GM13976 (cell line): ENCODE measurements at regions not wholly inside any gene's neighbourhood (a gene's known extent, or its start where the extent isn't known, plus 50 kb on each side); places are given as distances from the start of the nearest gene placed in this dataset.

Experiments
- DNase-seq: peaks from one replicate; pipeline ENCODE4 v3.0.0; 2012; ENCODE audit warnings: low spot score
- in situ Hi-C: fragments of 300-500 bp; cut with MboI; formaldehyde crosslinking; loops from one replicate; pipeline ENCODE4 v1.12.0; 2022; ENCODE audit warnings: low sequenced_read_pairs, mixed read lengths, inconsistent platforms; ENCODE audit not compliant: unreplicated experiment
- TF ChIP-seq, protein P1 (sequence below): IDR thresholded peaks from 2 replicates; pipeline ENCODE4 v1.5.1; 2012; ENCODE audit warnings: borderline replicate concordance, mild to moderate bottlenecking; ENCODE audit not compliant: insufficient read depth; ENCODE audit errors: extremely low read depth, missing control alignments, control extremely low read depth

DNA sequence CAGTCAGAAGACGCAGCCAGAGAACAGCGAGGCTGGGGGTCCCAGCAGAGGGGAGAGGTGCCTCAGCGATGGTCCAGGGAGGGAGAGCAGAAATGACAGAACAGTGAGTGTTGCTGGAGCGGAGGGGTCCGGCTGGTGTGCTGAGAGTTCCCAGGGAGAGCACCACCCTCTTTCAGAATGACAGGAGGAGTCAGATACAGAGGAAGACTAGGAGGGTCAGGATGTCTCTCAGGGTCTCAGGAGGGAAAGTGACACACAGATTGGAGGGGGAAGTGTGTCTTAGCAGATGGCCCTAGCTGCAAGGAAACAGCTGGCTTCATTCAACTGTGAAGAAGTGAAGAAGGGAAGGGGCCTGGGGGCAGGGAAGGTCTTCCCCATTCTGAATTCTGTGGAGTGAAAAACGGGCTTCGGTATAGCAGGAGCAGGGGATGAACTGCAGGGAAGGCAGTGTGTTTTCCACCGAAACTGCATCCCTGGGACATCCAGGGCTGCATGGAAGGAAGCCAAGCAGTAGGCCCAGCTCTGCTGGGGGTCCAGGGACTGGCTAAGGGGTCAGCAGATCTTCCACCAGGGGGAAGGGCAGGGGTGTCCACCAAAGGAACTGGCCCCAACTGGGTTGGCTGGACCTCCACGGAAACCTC, 90.0 kb upstream of the OTOS start:
- TF ChIP-seq, protein P1, sequence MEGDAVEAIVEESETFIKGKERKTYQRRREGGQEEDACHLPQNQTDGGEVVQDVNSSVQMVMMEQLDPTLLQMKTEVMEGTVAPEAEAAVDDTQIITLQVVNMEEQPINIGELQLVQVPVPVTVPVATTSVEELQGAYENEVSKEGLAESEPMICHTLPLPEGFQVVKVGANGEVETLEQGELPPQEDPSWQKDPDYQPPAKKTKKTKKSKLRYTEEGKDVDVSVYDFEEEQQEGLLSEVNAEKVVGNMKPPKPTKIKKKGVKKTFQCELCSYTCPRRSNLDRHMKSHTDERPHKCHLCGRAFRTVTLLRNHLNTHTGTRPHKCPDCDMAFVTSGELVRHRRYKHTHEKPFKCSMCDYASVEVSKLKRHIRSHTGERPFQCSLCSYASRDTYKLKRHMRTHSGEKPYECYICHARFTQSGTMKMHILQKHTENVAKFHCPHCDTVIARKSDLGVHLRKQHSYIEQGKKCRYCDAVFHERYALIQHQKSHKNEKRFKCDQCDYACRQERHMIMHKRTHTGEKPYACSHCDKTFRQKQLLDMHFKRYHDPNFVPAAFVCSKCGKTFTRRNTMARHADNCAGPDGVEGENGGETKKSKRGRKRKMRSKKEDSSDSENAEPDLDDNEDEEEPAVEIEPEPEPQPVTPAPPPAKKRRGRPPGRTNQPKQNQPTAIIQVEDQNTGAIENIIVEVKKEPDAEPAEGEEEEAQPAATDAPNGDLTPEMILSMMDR, result no peak
- in situ Hi-C loops, result loop anchor here (25.0 kb wide), 1 partner anchor 207 kb away; the partner anchor contains the start of gene GPC1
- DNase-seq, result peak; percentile 20

DNA sequence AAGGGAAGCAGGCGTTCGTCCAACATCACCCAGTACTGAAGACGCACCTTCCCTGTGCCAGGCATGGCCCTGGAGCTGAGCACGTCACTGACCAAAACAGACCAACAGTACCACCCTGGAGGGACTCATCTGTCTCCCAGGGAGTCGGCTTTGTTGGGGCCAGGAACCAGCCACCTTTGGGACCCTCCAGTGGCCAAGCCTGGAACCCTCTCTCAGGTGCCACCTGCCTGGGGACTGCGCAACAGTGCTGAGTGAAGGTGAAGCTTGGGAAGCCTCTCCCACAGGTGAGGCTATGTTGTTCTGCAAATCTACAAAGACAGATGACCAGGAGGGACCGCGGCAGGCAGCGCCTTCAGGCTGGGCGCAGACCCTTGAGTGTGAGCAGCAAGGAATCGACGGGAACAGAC, 91.4 kb upstream of the OTOS start:
- no peak for DNase-seq
- in situ Hi-C loops, result loop anchor here (25.0 kb wide), 1 partner anchor 205 kb away; the partner anchor contains the start of gene GPC1
- TF ChIP-seq, protein P1, result no peak

DNA sequence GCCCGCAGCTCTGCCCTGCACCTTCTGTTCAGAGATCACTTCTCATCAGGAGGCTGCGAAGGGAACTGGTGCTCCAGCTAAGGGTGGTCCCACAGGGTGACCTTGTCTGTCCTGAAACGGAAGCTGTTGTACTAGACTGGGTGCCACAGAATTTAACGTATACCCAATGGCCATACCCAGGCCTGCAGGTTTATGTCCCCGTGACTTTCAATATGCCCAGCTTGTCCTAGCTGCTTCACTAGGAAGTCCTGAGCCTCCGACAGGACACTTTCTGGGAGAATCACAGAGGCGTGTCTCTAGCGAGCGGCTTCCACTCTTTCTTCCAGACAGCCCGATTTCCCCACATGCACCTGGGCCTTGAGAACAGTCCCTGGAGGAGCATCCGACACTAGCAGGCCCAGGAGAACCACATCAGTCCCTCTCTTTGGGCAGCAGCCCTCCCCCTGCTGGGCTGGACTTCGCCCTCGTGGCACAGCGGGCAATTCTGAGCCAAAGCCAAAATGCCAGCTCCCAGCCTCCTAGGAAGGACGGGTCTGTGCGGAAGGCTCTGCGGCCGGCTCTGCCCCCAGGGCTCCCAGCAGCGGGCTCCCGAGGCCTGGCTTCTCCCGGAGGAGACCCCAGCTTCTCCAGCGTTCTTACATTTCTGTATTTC, 91.9 kb upstream of the OTOS start:
- DNase-seq, result no peak
- in situ Hi-C loops, result loop anchor here (25.0 kb wide), 1 partner anchor 205 kb away; the partner anchor contains the start of gene GPC1
- TF ChIP-seq, protein P1, result no peak

DNA sequence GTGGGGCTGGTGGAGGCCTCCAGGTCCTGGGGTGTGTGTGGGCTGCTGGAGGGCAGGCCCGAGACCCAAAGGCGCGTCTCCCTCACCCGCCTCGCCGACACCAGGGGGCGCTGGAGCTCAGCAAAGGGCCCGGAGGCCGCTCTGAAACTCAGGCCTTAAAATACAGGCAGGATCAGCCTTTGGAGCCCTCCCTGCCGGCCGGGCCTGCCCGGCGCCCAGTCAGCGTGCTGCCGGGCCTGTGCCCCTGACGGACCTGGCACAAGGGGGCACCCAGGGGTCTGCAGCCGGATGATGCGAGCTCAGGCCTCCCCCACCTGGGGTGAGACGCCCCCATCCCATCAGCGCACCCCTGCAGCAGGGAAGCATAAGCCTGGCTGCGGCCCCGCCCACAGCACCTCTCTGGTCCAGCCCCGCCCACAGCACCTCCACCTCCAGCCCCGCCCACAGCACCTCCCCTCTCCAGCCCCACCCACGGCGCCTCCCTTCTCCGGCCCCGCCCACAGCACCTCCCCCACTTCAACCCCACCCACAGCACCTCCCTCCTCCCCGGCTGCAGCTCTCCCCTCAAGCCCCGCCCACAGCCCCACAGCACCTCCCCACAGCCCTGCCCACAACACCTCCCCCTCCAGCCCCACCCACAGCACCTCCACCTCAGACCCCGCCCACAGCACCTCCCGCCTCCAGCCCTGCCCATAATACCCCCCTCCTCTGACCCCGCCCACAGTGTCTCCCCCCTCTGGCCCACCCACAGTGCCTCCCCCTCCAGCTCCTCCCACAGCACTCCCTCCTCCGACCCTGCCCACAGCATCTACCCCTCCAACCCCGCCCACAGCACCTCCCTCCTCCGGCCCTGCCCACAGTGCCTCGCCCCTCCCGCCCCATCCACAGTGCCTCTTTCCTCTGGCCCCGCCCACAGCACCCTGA, 92.8 kb upstream of the OTOS start:
- in situ Hi-C loops, result loop anchor here (25.0 kb wide), 1 partner anchor 204 kb away; the partner anchor contains the start of gene GPC1
- TF ChIP-seq, protein P1, result peak; percentile 51
- DNase-seq, result peak; percentile 89

DNA sequence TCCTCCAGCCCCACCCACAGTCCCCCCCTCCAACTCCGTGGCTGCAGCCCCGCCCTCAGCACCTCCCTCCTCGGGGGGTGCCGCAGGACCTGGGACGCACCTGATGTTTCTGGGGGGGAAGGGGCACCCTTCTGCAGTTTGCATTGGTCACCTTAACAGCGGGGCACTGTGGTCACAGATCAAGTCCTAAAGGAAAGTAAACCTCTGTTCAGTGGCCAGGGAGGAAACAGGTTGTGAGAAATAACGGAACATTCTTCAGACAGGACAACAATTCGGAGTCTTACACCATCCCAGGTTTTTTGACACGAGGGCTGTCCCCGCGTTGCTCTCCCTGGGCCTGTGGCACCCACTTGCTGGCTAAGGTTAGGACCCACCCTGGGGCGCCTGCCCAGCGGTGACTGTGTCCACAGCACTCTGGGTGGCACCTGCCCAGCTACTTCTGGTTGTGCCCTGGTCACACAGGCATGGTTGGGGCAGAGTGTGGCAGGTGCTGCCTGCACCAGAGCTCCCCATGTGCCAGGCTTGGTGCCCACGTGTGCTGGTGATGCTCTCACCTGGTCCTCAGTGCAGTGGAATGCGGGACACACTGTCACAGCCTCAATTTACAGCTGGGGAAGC, 93.5 kb upstream of the OTOS start:
- no peak for DNase-seq
- in situ Hi-C loops, result loop anchor here (25.0 kb wide), 1 partner anchor 203 kb away; the partner anchor contains the start of gene GPC1
- TF ChIP-seq, protein P1, result no peak

DNA sequence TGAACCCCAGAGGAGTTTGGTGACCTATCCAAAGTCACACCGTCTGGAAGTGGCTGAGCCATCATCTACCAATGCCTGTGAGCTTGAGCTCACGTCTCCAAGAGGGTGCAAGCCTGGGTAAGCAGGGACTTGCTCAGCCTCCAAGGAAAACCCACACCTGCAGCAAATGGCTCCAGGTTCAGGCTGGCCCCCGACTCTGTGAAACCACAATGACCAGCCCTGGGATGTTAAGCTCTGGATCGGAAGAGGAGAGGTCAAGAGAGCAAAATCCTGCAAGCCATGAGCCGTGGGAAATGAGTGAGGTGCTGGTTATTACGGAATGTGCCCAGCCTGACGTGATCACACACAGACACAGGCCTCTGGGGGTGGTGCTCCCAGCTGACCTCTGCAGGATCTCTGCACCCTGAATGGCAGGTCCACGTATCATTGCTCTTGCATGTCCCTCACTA, 94.1 kb upstream of the OTOS start:
- TF ChIP-seq, protein P1, result no peak
- DNase-seq, result no peak
- in situ Hi-C loops, result loop anchor here (25.0 kb wide), 1 partner anchor 203 kb away; the partner anchor contains the start of gene GPC1
